Epithelial cell of proximal tubule (primary cell): ENCODE measurements at regions not wholly inside any gene's neighbourhood (a gene's known extent, or its start where the extent isn't known, plus 50 kb on each side); places are given as distances from the start of the nearest gene placed in this dataset.

ENCODE experiments used
- DNase-seq: peaks from one replicate; pipeline ENCODE4 v3.0.0-alpha.2; 2011; ENCODE audit warnings: low read depth
- H3K4me3 ChIP-seq: 2 replicates; pipeline ENCODE4 v1.5.1; 2011; ENCODE audit warnings: low read depth, mild to moderate bottlenecking, low read length
- CTCF ChIP-seq: conservative IDR thresholded peaks from 2 replicates; pipeline ENCODE4 v1.5.1; 2012; ENCODE audit warnings: low read depth, mild to moderate bottlenecking, low read length

- no peak for DNase-seq
- H3K4me3 ChIP-seq = no peak overlapping the region
- TF ChIP-seq CTCF = no peak
Observed at GRCh38 chr6:81861281-81861680, 108.8 kb upstream of the TENT5A start.

- no peak for DNase-seq
- H3K4me3 ChIP-seq = no peak overlapping the region
- no peak for TF ChIP-seq CTCF
Observed at GRCh38 chr6:81859884-81860283, 107.4 kb upstream of the TENT5A start.

GRCh38 chr6:81857812-81858211 lies 105.3 kb upstream of the TENT5A start:
- no peak for DNase-seq
- no peak overlapping the region for H3K4me3 ChIP-seq
- no peak for TF ChIP-seq CTCF

GRCh38 chr6:81856872-81857271 lies 104.4 kb upstream of the TENT5A start:
- DNase-seq = no peak
- TF ChIP-seq CTCF = no peak
- no peak overlapping the region for H3K4me3 ChIP-seq

GRCh38 chr6:81854474-81854873 lies 102.0 kb upstream of the TENT5A start:
- DNase-seq = no peak
- TF ChIP-seq CTCF = no peak
- H3K4me3 ChIP-seq = no peak overlapping the region

- no peak for TF ChIP-seq CTCF
Observed at GRCh38 chr6:81853975-81854374, 101.5 kb upstream of the TENT5A start.

GRCh38 chr6:81849248-81849647 lies 96.8 kb upstream of the TENT5A start:
- no peak overlapping the region for H3K4me3 ChIP-seq
- DNase-seq = no peak
- no peak for TF ChIP-seq CTCF

More at GRCh38 chr6:81853975-81854374, 101.5 kb upstream of the TENT5A start:
- no peak for DNase-seq
- H3K4me3 ChIP-seq = no peak overlapping the region
